Astrocyte (in vitro differentiated cells and primary cell): ENCODE measurements at regions not wholly inside any gene's neighbourhood (a gene's known extent, or its start where the extent isn't known, plus 50 kb on each side); places are given as distances from the start of the nearest gene placed in this dataset.

ENCODE experiments used
- DNase-seq: peaks from one replicate; pipeline ENCODE4 v3.0.0-alpha.2; 2010; ENCODE audit warnings: low read depth
- FAIRE-seq: peaks from 2 replicates; lab custom pipeline; 2011; peaks lifted over from hg19 to GRCh38; lab: Jason Lieb, UNC
- H2AFZ ChIP-seq: 2 replicates; pipeline ENCODE4 v1.6.0; 2012; ENCODE audit warnings: low read depth, low read length, inconsistent platforms
- H3K27ac ChIP-seq: 2 replicates; pipeline ENCODE4 v1.5.1; 2011; ENCODE audit warnings: low read depth, low read length, inconsistent platforms
- H3K27me3 ChIP-seq: 2 replicates; pipeline ENCODE4 v1.6.0; 2011; ENCODE audit warnings: low read length, inconsistent platforms; ENCODE audit not compliant: insufficient read depth
- H3K36me3 ChIP-seq: 2 replicates; pipeline ENCODE4 v1.5.1; 2011; ENCODE audit warnings: low read length, inconsistent platforms; ENCODE audit not compliant: insufficient read depth
- H3K4me1 ChIP-seq: 2 replicates; pipeline ENCODE4 v1.5.1; 2011; ENCODE audit warnings: low read length, inconsistent platforms; ENCODE audit not compliant: insufficient read depth
- H3K4me2 ChIP-seq: 2 replicates; pipeline ENCODE4 v1.6.0; 2012; ENCODE audit warnings: low read length, inconsistent platforms
- H3K4me3 ChIP-seq: 2 replicates; pipeline ENCODE4 v1.5.1; 2011; ENCODE audit warnings: low read depth, mild to moderate bottlenecking, low read length, inconsistent platforms; ENCODE audit not compliant: insufficient read depth
- H3K79me2 ChIP-seq: 2 replicates; pipeline ENCODE4 v1.6.0; 2012; ENCODE audit warnings: mild to moderate bottlenecking, low read length, inconsistent platforms; ENCODE audit not compliant: insufficient read depth
- H3K9ac ChIP-seq: 2 replicates; pipeline ENCODE4 v1.6.0; 2012; ENCODE audit warnings: mild to moderate bottlenecking, low read length, inconsistent platforms
- H3K9me3 ChIP-seq: 2 replicates; pipeline ENCODE4 v1.5.1; 2012; ENCODE audit warnings: low read depth, mild to moderate bottlenecking, low read length, inconsistent platforms; ENCODE audit not compliant: insufficient read depth
- H4K20me1 ChIP-seq: 2 replicates; pipeline ENCODE4 v1.6.0; 2012; ENCODE audit warnings: low read length, inconsistent platforms; ENCODE audit not compliant: insufficient read depth
- H3K27ac Mint-ChIP-seq: one replicate; pipeline ENCODE4 v1.8.0; 2021; ENCODE audit warnings: mild to moderate bottlenecking, mixed read lengths; ENCODE audit not compliant: unreplicated experiment
- H3K27me3 Mint-ChIP-seq: one replicate; pipeline ENCODE4 v1.8.0; 2021; ENCODE audit warnings: low read depth, mixed read lengths; ENCODE audit not compliant: unreplicated experiment
- H3K36me3 Mint-ChIP-seq: one replicate; pipeline ENCODE4 v1.8.0; 2021; ENCODE audit warnings: low read depth, mixed read lengths; ENCODE audit not compliant: unreplicated experiment
- H3K4me1 Mint-ChIP-seq: one replicate; pipeline ENCODE4 v1.8.0; 2021; ENCODE audit warnings: low read depth, mixed read lengths; ENCODE audit not compliant: unreplicated experiment
- H3K4me3 Mint-ChIP-seq: one replicate; pipeline ENCODE4 v1.8.0; 2021; ENCODE audit warnings: mild to moderate bottlenecking, moderate library complexity, mixed read lengths; ENCODE audit not compliant: unreplicated experiment
- H3K9me3 Mint-ChIP-seq: one replicate; pipeline ENCODE4 v1.8.0; 2021; ENCODE audit warnings: mild to moderate bottlenecking, mixed read lengths; ENCODE audit not compliant: unreplicated experiment
- CTCF ChIP-seq: IDR thresholded peaks from 2 replicates; pipeline ENCODE4 v1.5.1; 2011; ENCODE audit warnings: low read depth, mild to moderate bottlenecking, inconsistent platforms, low read length, moderate library complexity; ENCODE audit not compliant: insufficient read depth
- EZH2 ChIP-seq: IDR thresholded peaks from 2 replicates; pipeline ENCODE4 v1.6.1; 2012; ENCODE audit warnings: mild to moderate bottlenecking, low read length, inconsistent platforms; ENCODE audit not compliant: insufficient read depth

- Histone ChIP-seq H3K79me2 (no peaks in the 10 kb centered on the region), H3K9ac (no peak overlapping the region), H3K4me2 (no peak overlapping the region), H3K4me1 (peaks cover 39% of the 10 kb centered on the region), H3K27ac (no peak overlapping the region), H2AFZ (no peak overlapping the region), H3K9me3 (no peaks in the 10 kb centered on the region), H3K4me3 (no peak overlapping the region), H4K20me1 (no peaks in the 10 kb centered on the region), H3K27me3 (peaks cover 23% of the 10 kb centered on the region), H3K36me3 (no peaks in the 10 kb centered on the region)
- DNase-seq (no peak), FAIRE-seq (no peak)
- Mint-ChIP-seq H3K27me3 (peaks cover 58% of the 10 kb centered on the region), H3K4me3 (no peak overlapping the region), H3K27ac (no peak overlapping the region), H3K36me3 (no peaks in the 10 kb centered on the region), H3K4me1 (peaks cover 49% of the 10 kb centered on the region), H3K9me3 (peaks cover 2% of the 10 kb centered on the region)
- TF ChIP-seq CTCF (no peak), EZH2 (no peak)
These were observed 191.8 kb downstream of the OPA1 start for GRCh38 chr3:193784822-193785221.

GRCh38 chr3:193787496-193787870 is 194.5 kb downstream of the OPA1 start:
- Histone ChIP-seq H3K79me2 (no peaks in the 10 kb centered on the region), H3K4me2 (no peak overlapping the region), H3K9ac (no peak overlapping the region), H3K4me1 (peaks cover 20% of the 10 kb centered on the region), H3K9me3 (no peaks in the 10 kb centered on the region), H3K27ac (no peak overlapping the region), H3K36me3 (no peaks in the 10 kb centered on the region), H3K27me3 (peaks cover 34% of the 10 kb centered on the region), H2AFZ (no peak overlapping the region), H4K20me1 (no peaks in the 10 kb centered on the region), H3K4me3 (no peak overlapping the region)
- FAIRE-seq = no peak
- H3K4me1 Mint-ChIP-seq = peaks cover 30% of the 10 kb centered on the region
- no peaks in the 10 kb centered on the region for H3K36me3 Mint-ChIP-seq
- no peak overlapping the region for H3K4me3 Mint-ChIP-seq
- DNase-seq = no peak
- peaks cover 76% of the 10 kb centered on the region for H3K27me3 Mint-ChIP-seq
- H3K27ac Mint-ChIP-seq = no peak overlapping the region
- peaks cover 10% of the 10 kb centered on the region for H3K9me3 Mint-ChIP-seq
- TF ChIP-seq EZH2 (no peak), CTCF (no peak)

- no peak overlapping the region for H3K9ac ChIP-seq
- no peak overlapping the region for H2AFZ ChIP-seq
- no peak for TF ChIP-seq EZH2
- peak; percentile 66 for TF ChIP-seq CTCF
- H4K20me1 ChIP-seq = no peaks in the 10 kb centered on the region
- no peak overlapping the region for H3K4me3 Mint-ChIP-seq
- no peaks in the 10 kb centered on the region for H3K79me2 ChIP-seq
- H3K27ac Mint-ChIP-seq = peak overlapping the region; percentile 41
- peaks cover 40% of the 10 kb centered on the region for H3K27me3 ChIP-seq
- DNase-seq (peak; percentile 44), FAIRE-seq (no peak)
- no peaks in the 10 kb centered on the region for H3K9me3 ChIP-seq
- H3K4me3 ChIP-seq = no peak overlapping the region
- H3K27me3 Mint-ChIP-seq = peaks cover 85% of the 10 kb centered on the region
- H3K27ac ChIP-seq = no peak overlapping the region
- peaks cover 20% of the 10 kb centered on the region for H3K4me1 Mint-ChIP-seq
- H3K36me3 ChIP-seq = no peaks in the 10 kb centered on the region
- H3K4me2 ChIP-seq = no peak overlapping the region
- H3K9me3 Mint-ChIP-seq = peaks cover 12% of the 10 kb centered on the region
- H3K36me3 Mint-ChIP-seq = no peaks in the 10 kb centered on the region
- H3K4me1 ChIP-seq = peaks cover 11% of the 10 kb centered on the region
These were observed 195.4 kb downstream of the OPA1 start for GRCh38 chr3:193788189-193788991.
